ENCODE measurements at regions not wholly inside any gene's neighbourhood (a gene's known extent, or its start where the extent isn't known, plus 50 kb on each side); places are given as distances from the start of the nearest gene placed in this dataset.
A peak's percentile ranks its signal among the peaks of the same experiment; 100 is the strongest.

GRCh38 chr3:16061491-16061890, 113.0 kb upstream of the GALNT15 start:
- no peak for DNase-seq (ENCODE audit: low read depth)
- TF ChIP-seq CTCF (IDR thresholded peaks at IDR 0.05; ENCODE audit: control insufficient read depth, insufficient read depth, low read depth, low read length, missing control alignments) = no peak

GRCh38 chr3:16063603-16064002, 110.9 kb upstream of the GALNT15 start:
- DNase-seq (ENCODE audit: low read depth) = no peak
- TF ChIP-seq CTCF (IDR thresholded peaks at IDR 0.05; ENCODE audit: control insufficient read depth, insufficient read depth, low read depth, low read length, missing control alignments) = no peak
- no peak overlapping the region for H3K4me3 ChIP-seq (ENCODE audit: control insufficient read depth, low read depth, low read length)

More at GRCh38 chr3:16061491-16061890, 113.0 kb upstream of the GALNT15 start:
- H3K4me3 ChIP-seq (ENCODE audit: control insufficient read depth, low read depth, low read length) = no peak overlapping the region

DNA sequence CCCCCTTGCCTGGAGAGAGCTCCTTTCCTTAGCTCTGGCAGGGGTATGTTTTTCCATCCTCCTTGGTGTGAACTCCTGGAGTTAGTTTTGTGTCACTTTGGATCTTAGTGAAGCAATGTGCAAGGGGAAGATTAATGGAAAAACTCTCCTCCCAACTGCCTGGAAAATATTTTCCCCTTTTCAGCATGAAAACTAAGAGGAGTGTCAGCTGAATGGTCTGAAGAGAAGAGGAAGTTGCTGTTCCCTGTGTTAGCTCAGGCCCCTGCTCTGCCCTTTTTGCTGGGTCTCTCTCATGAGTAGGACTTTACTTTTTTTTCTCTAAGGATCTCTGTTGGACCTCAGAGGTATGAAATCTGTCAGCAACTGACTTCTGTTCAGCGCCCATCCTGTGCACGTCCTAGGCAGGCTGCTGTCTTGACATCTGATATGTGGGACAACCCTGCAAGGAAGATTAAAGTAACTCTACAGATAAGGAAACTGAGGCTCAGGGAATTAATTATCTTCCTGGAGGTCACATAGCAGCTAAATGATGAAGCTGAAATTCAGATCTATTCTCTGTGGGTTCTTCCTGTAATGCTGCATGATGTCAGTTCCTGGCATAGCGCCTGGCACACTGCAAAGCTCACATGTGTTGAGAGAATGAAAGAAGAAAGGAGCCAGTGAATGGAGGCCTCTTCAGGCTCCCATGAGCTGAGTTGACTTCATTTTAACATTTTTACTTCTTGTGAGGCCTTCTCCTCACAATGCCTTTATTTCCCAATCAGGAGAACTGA, 109.7 kb upstream of the GALNT15 start:
- peak; percentile 83 for DNase-seq (ENCODE audit: low read depth)
- TF ChIP-seq CTCF (IDR thresholded peaks at IDR 0.05; ENCODE audit: control insufficient read depth, insufficient read depth, low read depth, low read length, missing control alignments) = no peak
- H3K4me3 ChIP-seq (ENCODE audit: control insufficient read depth, low read depth, low read length) = no peak overlapping the region

DNA sequence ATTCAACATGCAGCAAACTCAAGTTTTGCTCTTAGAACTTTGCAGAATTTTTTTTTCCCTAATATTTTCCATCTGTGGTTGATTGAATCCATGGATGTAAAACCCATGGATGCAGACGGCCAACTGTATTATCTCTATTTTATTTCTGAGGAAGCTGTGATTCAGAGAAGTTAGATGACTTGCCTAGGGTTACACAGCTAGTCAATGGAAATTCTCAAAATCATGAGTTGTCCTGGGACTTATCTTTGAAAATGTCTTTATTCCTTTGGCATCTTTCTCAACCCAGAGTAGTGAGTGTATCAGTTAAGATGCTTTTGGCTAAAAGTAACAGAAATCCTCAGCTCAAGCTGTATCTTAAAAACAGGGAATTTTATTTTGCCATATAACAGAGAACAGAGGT, 107.9 kb upstream of the GALNT15 start:
- DNase-seq (ENCODE audit: low read depth) = no peak
- TF ChIP-seq CTCF (IDR thresholded peaks at IDR 0.05; ENCODE audit: control insufficient read depth, insufficient read depth, low read depth, low read length, missing control alignments) = no peak
- no peak overlapping the region for H3K4me3 ChIP-seq (ENCODE audit: control insufficient read depth, low read depth, low read length)

DNA sequence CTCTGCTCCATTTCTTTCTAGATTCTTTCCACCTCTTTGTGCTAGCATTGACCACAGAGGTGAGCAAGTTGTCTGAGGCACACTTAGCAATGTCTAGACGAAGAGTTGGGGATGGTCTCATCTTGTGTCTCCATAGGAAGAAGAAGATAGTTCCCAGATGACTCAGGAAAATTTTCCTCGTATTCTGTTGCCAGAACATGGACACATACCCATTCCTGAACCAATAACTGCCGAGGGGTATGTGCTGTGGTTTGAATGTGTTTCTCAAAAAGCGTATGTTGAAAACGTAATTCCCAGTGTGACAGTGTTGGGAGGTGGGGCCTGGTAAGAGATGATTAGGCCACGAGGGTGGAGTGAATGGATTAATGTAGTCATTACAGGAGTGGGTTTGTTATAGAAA, 107.5 kb upstream of the GALNT15 start:
- TF ChIP-seq CTCF (IDR thresholded peaks at IDR 0.05; ENCODE audit: control insufficient read depth, insufficient read depth, low read depth, low read length, missing control alignments) = no peak
- H3K4me3 ChIP-seq (ENCODE audit: control insufficient read depth, low read depth, low read length) = no peak overlapping the region
- DNase-seq (ENCODE audit: low read depth) = peak; percentile 90

- TF ChIP-seq CTCF (IDR thresholded peaks at IDR 0.05; ENCODE audit: control insufficient read depth, insufficient read depth, low read depth, low read length, missing control alignments) = no peak
- DNase-seq (ENCODE audit: low read depth) = peak; percentile 69
- H3K4me3 ChIP-seq (ENCODE audit: control insufficient read depth, low read depth, low read length) = no peak overlapping the region
Measured at GRCh38 chr3:16067837-16068471, 106.5 kb upstream of the GALNT15 start.

Data from AG09309 (cell line).